ENCODE measurements at regions not wholly inside any gene's neighbourhood (a gene's known extent, or its start where the extent isn't known, plus 50 kb on each side); places are given as distances from the start of the nearest gene placed in this dataset.

GRCh38 chr1:194795917-194796593 is 1609.6 kb upstream of the B3GALT2 start:
- H3K36me3 ChIP-seq: no peaks in the 10 kb centered on the region
- DNase-seq (no peak), ATAC-seq (no peak)
- TF ChIP-seq POLR2A (IDR thresholded peaks at IDR 0.05): no peak
- no peaks in the 10 kb centered on the region for H3K9me3 ChIP-seq
- no peaks in the 10 kb centered on the region for H3K27me3 ChIP-seq
- in situ Hi-C loops (cut with MboI; ENCODE audit: low sequenced_read_pairs in 4 of 4): no loop called here
- H3K4me1 ChIP-seq: no peaks in the 10 kb centered on the region
- intact Hi-C loops (cut with DNase I; ENCODE audit: low total_unique reads): no loop called here
- no peak overlapping the region for H3K27ac ChIP-seq
- H3K4me3 ChIP-seq: no peak overlapping the region

- Histone ChIP-seq H3K27me3 (no peaks in the 10 kb centered on the region), H3K9me3 (no peaks in the 10 kb centered on the region), H3K4me1 (no peaks in the 10 kb centered on the region), H3K27ac (no peak overlapping the region), H3K36me3 (no peaks in the 10 kb centered on the region), H3K4me3 (no peak overlapping the region)
- no peak for DNase-seq
- in situ Hi-C loops (cut with MboI; ENCODE audit: low sequenced_read_pairs in 4 of 4): no loop called here
- TF ChIP-seq CTCF (IDR thresholded peaks at IDR 0.05 in 4 of 5, conservative IDR thresholded peaks at IDR 0.05 in 1 of 5): no peak
- TF ChIP-seq POLR2A (IDR thresholded peaks at IDR 0.05): no peak
- intact Hi-C loops (cut with DNase I; ENCODE audit: low total_unique reads): no loop called here
- no peak for ATAC-seq
Measured at GRCh38 chr1:194787001-194787400, 1600.6 kb upstream of the B3GALT2 start.

- no peaks in the 10 kb centered on the region for H3K9me3 ChIP-seq
- no peaks in the 10 kb centered on the region for H3K27me3 ChIP-seq
- in situ Hi-C loops (cut with MboI; ENCODE audit: low sequenced_read_pairs in 4 of 4): no loop called here
- intact Hi-C loops (cut with DNase I; ENCODE audit: low total_unique reads): no loop called here
- H3K27ac ChIP-seq: no peak overlapping the region
- DNase-seq: no peak
- TF ChIP-seq CTCF (IDR thresholded peaks at IDR 0.05 in 4 of 5, conservative IDR thresholded peaks at IDR 0.05 in 1 of 5): no peak
- no peak for TF ChIP-seq POLR2A (IDR thresholded peaks at IDR 0.05)
- H3K4me3 ChIP-seq: no peak overlapping the region
- H3K36me3 ChIP-seq: no peaks in the 10 kb centered on the region
- no peaks in the 10 kb centered on the region for H3K4me1 ChIP-seq
- no peak for ATAC-seq
Measured at GRCh38 chr1:194786027-194786426, 1599.6 kb upstream of the B3GALT2 start.

- DNase-seq (no peak), ATAC-seq (no peak)
- Histone ChIP-seq H3K4me3 (no peak overlapping the region), H3K27ac (no peak overlapping the region), H3K4me1 (no peaks in the 10 kb centered on the region), H3K9me3 (no peaks in the 10 kb centered on the region), H3K27me3 (no peaks in the 10 kb centered on the region), H3K36me3 (no peaks in the 10 kb centered on the region)
- no peak for TF ChIP-seq CTCF (IDR thresholded peaks at IDR 0.05 in 4 of 5, conservative IDR thresholded peaks at IDR 0.05 in 1 of 5)
- no peak for TF ChIP-seq POLR2A (IDR thresholded peaks at IDR 0.05)
- intact Hi-C loops (cut with DNase I; ENCODE audit: low total_unique reads): no loop called here
- in situ Hi-C loops (cut with MboI; ENCODE audit: low sequenced_read_pairs in 4 of 4): no loop called here
Measured at GRCh38 chr1:194776657-194777056, 1590.2 kb upstream of the B3GALT2 start.

GRCh38 chr1:194774535-194774934 is 1588.1 kb upstream of the B3GALT2 start:
- no peaks in the 10 kb centered on the region for H3K27me3 ChIP-seq
- DNase-seq: no peak
- H3K36me3 ChIP-seq: no peaks in the 10 kb centered on the region
- H3K9me3 ChIP-seq: no peaks in the 10 kb centered on the region
- in situ Hi-C loops (cut with MboI; ENCODE audit: low sequenced_read_pairs in 4 of 4): no loop called here
- no peak for ATAC-seq
- intact Hi-C loops (cut with DNase I; ENCODE audit: low total_unique reads): no loop called here
- no peak overlapping the region for H3K27ac ChIP-seq
- no peak overlapping the region for H3K4me3 ChIP-seq
- no peaks in the 10 kb centered on the region for H3K4me1 ChIP-seq
- TF ChIP-seq CTCF (IDR thresholded peaks at IDR 0.05 in 4 of 5, conservative IDR thresholded peaks at IDR 0.05 in 1 of 5): no peak
- no peak for TF ChIP-seq POLR2A (IDR thresholded peaks at IDR 0.05)
